ENCODE measurements at regions not wholly inside any gene's neighbourhood (a gene's known extent, or its start where the extent isn't known, plus 50 kb on each side); places are given as distances from the start of the nearest gene placed in this dataset.

- no peak for DNase-seq
Measured at GRCh38 chr9:38312406-38312805, 80.1 kb upstream of the ALDH1B1 start.

GRCh38 chr9:38311382-38312270 is 80.9 kb upstream of the ALDH1B1 start:
- no peak for DNase-seq

DNA sequence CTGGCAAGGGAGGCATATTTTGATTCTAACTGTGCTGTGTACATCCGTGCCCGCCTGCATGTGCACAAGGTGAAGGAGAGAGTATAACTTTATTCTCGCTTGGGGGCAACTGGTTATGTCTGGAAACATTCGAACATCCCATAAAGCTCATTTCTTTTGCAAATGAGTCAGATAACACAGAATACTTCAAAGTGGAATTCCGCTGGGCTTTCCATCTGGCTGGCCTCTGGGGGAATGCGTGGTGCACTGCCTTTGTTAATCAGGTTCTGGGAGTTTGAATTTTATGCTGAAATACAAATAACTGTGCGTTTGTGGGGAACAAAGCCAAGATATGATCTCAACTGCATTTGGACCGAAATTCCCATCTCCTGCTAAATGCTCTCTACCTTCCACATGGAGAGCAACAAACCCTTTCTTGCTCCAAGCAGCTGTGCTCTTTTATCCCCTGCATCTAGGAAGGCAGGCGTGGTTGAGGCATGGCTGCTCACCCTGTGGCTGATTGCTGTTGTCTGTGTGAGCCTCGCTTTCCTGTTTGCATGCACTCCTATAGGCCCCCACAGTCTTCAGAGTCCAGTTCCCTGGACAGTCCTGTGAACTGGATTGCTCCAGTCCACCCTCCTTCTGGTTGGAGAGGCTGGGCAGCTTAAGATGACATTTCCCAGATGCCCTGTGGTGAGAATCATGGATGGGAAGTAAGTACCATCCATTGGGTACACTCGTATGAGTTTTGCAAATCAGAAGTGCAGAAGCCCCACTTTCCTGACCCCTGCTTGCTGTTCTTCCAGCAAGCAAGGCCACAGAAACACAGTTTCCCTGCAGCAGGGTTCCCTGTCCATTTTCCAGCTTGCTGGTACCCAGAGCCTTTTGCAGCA is 82.9 kb upstream of the ALDH1B1 start:
- no peak for DNase-seq

GRCh38 chr9:38308136-38308535 is 84.4 kb upstream of the ALDH1B1 start:
- no peak for DNase-seq

DNA sequence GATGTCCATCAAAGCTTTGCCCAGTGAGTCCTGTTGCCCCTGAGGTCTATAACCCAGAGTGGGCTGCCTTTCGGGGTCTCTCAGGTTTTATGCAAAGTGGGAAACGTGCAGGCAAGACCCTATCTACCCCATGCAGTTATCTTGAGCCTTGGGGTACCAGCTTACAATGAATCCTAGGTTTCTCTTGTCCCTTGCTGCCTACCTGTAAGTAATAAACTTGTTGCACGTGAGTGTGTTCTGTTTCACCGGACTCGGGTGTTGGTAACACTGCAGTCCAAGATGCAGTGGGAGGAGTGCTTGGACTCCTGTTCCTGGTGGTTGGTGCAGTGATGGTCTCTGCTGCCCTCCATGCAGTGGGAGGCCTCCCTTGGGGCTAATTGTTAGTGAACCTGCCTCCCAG is 85.6 kb upstream of the ALDH1B1 start:
- no peak for DNase-seq

GRCh38 chr9:38305582-38305981 is 86.9 kb upstream of the ALDH1B1 start:
- DNase-seq = no peak

GRCh38 chr9:38301376-38302106 is 91.0 kb upstream of the ALDH1B1 start:
- no peak for DNase-seq

DNA sequence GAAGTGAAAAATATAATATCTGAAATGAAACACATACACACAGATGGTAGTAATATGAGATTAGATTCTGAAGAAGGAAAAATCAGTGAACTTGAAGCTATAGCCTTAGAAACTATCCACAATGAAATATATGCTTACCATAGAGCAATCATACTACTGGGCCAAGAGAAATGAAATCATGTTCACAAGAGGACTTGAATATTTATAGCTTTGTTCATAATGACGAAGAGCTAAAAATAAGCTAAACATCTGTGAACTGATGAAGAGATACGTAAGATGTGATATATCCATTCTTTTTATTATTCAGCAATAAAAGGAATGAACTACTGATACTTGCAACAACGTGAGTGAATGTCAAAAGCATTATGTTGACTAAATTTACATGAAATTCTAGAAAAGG is 92.6 kb upstream of the ALDH1B1 start:
- DNase-seq = no peak

DNA sequence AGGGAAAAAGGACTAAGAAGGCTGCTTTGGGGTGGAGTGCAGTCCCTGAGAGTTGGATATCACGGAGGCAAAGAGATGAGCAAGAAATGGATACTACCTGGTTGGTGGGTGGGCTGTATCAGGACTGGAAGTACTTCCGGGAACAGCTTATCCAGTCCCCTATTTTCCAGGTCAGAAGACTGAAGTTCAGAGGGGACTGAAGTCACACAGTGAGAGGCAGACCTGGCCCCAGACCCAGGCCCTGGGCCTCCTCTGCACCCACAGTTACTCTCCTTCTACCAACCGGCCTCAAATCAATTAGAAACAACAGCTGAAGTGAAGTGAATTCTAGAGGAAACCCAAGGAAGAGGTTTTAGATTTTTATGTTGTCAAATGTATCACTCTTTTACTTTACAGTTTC is 93.6 kb upstream of the ALDH1B1 start:
- no peak for DNase-seq

DNA sequence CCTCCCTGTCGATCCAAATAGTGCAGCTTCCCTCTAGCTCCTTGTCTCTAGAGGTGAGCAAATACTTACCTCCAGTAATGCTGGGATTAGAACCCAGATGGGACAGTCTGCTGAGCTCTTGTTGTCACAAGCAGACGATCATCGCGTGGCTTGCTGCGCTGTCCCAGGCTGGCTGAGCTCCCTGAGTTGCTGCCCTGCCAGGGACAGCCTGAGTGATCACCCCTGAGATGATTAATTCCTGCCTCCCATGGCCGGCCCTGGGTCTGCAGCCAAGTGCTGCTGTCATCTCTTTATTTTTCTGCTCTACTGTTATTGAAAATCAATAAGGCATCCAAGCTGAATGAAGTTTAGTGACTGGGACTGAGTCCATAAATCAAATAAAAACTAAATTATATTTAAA is 94.0 kb upstream of the ALDH1B1 start:
- no peak for DNase-seq

GRCh38 chr9:38296807-38297206 is 95.7 kb upstream of the ALDH1B1 start:
- DNase-seq = no peak

DNA sequence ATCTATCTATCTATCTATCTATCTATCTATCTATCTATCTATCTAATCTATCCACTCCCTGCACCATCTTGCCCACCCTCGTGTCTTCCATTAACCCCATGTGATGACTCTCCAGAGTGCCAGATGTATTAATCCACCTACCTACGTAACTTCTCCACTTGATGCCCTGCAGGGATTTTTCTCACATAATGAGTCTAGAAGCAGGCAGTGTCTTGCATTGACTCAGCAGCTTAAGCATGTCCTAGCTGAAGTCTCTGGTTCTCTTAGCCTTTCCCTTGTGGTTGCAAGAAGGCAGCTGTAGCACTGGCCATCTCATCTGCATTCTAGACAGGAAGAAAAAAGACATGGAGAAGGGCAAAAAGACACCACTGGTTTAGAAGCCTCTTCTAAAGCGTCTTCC is 96.7 kb upstream of the ALDH1B1 start:
- DNase-seq = no peak

- DNase-seq = no peak
Measured at GRCh38 chr9:38294220-38294960, 98.1 kb upstream of the ALDH1B1 start.

GRCh38 chr9:38293022-38293421 is 99.5 kb upstream of the ALDH1B1 start:
- DNase-seq = no peak

- DNase-seq = no peak
Measured at GRCh38 chr9:38292480-38292879, 100.0 kb upstream of the ALDH1B1 start.

- DNase-seq = no peak
Measured at GRCh38 chr9:38289866-38290245, 102.6 kb upstream of the ALDH1B1 start.

- DNase-seq = no peak
Measured at GRCh38 chr9:38289236-38289865, 103.2 kb upstream of the ALDH1B1 start.

DNA sequence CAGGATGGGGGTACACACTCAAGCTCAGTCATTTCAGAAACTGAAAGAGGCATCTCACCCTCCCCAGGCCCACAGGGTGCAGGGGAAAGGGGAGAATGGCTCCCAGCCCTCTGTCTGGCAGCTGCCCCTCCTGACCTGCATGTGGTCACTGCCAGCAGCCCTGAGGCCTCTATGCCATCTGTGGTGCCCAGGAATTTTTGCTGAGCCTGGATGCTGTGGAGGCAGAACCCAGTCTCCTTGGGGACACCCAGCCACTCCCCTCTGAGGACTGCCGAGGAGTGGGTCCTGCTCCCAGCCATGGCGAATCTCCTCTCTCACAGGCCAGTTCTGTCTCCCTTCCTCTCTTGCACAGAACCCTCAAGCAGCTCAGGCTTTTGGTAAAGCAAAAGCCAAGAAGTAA is 104.0 kb upstream of the ALDH1B1 start:
- no peak for DNase-seq

- no peak for DNase-seq
Measured at GRCh38 chr9:38287420-38287985, 105.0 kb upstream of the ALDH1B1 start.

DNA sequence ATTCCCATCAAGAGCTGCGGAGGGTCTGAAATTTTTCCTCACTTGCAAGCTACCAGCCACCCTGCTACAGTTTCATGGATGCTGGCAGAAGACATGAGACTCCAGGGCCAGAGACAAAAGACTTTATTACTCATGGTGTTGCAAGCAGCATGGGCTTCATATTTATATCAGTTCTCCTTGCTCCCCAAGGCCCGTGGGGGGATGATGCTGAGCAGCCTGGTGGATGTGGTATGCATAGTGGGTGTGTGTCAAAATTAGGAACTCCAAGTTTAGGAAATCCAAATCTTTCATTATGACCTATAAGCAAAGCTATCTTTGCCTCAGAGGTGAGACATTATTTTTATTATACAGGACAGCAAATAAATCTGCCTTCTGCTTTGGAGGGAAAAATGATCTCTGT is 105.7 kb upstream of the ALDH1B1 start:
- no peak for DNase-seq

DNA sequence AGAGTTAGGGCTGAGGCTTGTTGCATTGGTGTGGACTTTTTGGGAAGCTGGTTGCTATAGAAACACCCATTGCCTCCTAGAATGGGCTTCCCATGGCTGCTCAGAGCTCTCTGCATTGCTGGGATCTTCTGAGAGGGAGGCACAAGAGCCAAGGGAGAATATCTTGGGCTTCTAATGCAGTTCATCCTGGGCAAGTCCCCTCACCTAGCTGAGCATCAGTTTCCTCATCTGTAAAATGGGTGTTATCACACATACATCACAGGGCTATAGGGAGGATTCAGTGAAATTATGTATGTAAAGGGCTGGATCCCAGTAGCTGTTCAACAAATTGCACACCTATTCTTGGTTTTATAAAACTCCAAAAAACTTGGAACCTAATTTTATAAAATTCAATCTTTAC is 106.1 kb upstream of the ALDH1B1 start:
- no peak for DNase-seq

GRCh38 chr9:38285236-38285635 is 107.3 kb upstream of the ALDH1B1 start:
- no peak for DNase-seq

Data from activated naive CD4-positive, alpha-beta T cell treated with Interleukin-2 at 50 U/mL for 16 hours (primary cell).